Vagina (tissue), 2 donors: ENCODE measurements at regions not wholly inside any gene's neighbourhood (a gene's known extent, or its start where the extent isn't known, plus 50 kb on each side); places are given as distances from the start of the nearest gene placed in this dataset.

Source experiments
- DNase-seq, 2 donors: peaks; one replicate each; pipeline ENCODE4 v3.0.0-alpha.2; 2017; ENCODE audit errors: extremely low spot score in 2 of 2
- H3K27ac ChIP-seq: fragments of 200-600 bp; sonication (generic); one replicate; pipeline ENCODE4 v1.5.1; 2019
- H3K27me3 ChIP-seq: fragments of 200-600 bp; sonication (generic); one replicate; pipeline ENCODE4 v1.5.1; 2019
- H3K36me3 ChIP-seq, 2 donors: fragments of 200-600 bp; sonication (generic); one replicate each; pipeline ENCODE4 v1.5.1; 2017 to 2019
- H3K4me1 ChIP-seq: fragments of 200-600 bp; sonication (generic); one replicate; pipeline ENCODE4 v1.5.1; 2019
- H3K4me3 ChIP-seq, 2 donors: fragments of 200-600 bp; sonication (generic); 1 replicate in 1 of 2; 2 replicates in 1 of 2; pipeline ENCODE4 v1.5.1; 2016 to 2019
- H3K9me3 ChIP-seq: fragments of 200-600 bp; sonication (generic); one replicate; pipeline ENCODE4 v1.5.1; 2019
- CTCF ChIP-seq, 3 experiments: fragments of 450-650 bp in 2 of 3; fragments of 200-600 bp in 1 of 3; sonication (generic) in 1 of 3; IDR thresholded peaks; one replicate each; pipeline ENCODE4 v1.5.1; 2017 to 2019; ENCODE audit warnings: antibody characterized with exemption in 3 of 3, mild to moderate bottlenecking in 2 of 3, moderate library complexity in 2 of 3
- POLR2A ChIP-seq, 2 donors: fragments of 450-650 bp; IDR thresholded peaks; one replicate each; pipeline ENCODE4 v1.6.1; 2017; ENCODE audit warnings: antibody characterized with exemption in 2 of 2, mild to moderate bottlenecking in 2 of 2, moderate library complexity in 2 of 2
- POLR2AphosphoS5 ChIP-seq, 2 donors: sonication (generic); formaldehyde crosslinking; IDR thresholded peaks; one replicate each; pipeline ENCODE4 v1.9.0; 2017; ENCODE audit warnings: antibody characterized with exemption in 2 of 2, mild to moderate bottlenecking in 2 of 2, low read depth in 1 of 2; ENCODE audit not compliant: insufficient read depth in 1 of 2
- intact Hi-C: fragments of 100-400 bp; cut with DNase I; formaldehyde crosslinking; loops from one replicate; pipeline ENCODE4 v1.15.1; 2023

- no peaks in the 10 kb centered on the region for H3K27me3 ChIP-seq
- no peaks in the 10 kb centered on the region for H3K4me1 ChIP-seq
- intact Hi-C loops, result no loop called here
- no peak overlapping the region for H3K4me3 ChIP-seq
- H3K9me3 ChIP-seq, result no peaks in the 10 kb centered on the region
- no peak for DNase-seq
- H3K27ac ChIP-seq, result no peak overlapping the region
- no peak for TF ChIP-seq POLR2AphosphoS5 (IDR thresholded peaks at IDR 0.05; ENCODE audit: insufficient read depth in 1 of 2, low read depth in 1 of 2)
- no peak for TF ChIP-seq CTCF (IDR thresholded peaks at IDR 0.05)
- no peak for TF ChIP-seq POLR2A (IDR thresholded peaks at IDR 0.05)
- H3K36me3 ChIP-seq, result no peaks in the 10 kb centered on the region
Measured at GRCh38 chr18:29459972-29460371, 1283.0 kb upstream of the CDH2 start.

DNA sequence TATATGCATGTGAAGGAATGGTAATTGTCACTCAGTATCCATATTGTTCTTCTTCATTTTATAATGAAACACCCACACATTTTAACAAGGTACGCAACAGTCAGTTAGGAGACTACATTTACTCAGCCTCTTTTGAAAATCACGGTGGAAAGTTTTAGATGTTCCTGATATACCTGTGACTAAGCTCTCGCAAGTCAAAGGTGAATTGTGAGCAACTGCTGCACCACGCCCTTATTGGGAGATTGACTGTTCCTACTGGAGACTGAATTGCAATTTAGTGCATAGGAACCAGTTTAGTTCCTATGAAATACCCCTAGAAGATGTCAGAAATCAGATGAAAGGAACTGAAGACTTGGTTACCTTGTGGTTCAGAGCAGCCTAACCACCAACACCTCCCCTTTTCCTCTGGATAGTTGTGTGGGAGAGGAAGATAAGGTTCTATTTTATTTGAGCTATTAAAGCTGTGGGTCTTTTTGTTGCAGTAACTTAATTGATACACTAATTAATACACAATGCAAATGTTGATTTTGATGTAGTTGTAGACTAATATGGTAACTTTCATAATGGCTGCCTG, 1280.5 kb upstream of the CDH2 start:
- no peak overlapping the region for H3K27ac ChIP-seq
- DNase-seq, result no peak
- no peaks in the 10 kb centered on the region for H3K9me3 ChIP-seq
- intact Hi-C loops, result no loop called here
- no peak overlapping the region for H3K4me3 ChIP-seq
- H3K36me3 ChIP-seq, result no peaks in the 10 kb centered on the region
- H3K4me1 ChIP-seq, result no peaks in the 10 kb centered on the region
- TF ChIP-seq POLR2AphosphoS5 (IDR thresholded peaks at IDR 0.05; ENCODE audit: insufficient read depth in 1 of 2, low read depth in 1 of 2) (no peak), POLR2A (IDR thresholded peaks at IDR 0.05) (no peak), CTCF (IDR thresholded peaks at IDR 0.05) (no peak)
- no peaks in the 10 kb centered on the region for H3K27me3 ChIP-seq

- H3K4me1 ChIP-seq, result no peaks in the 10 kb centered on the region
- intact Hi-C loops, result no loop called here
- no peak for DNase-seq
- H3K4me3 ChIP-seq, result no peak overlapping the region
- H3K27ac ChIP-seq, result no peak overlapping the region
- no peaks in the 10 kb centered on the region for H3K27me3 ChIP-seq
- H3K9me3 ChIP-seq, result no peaks in the 10 kb centered on the region
- TF ChIP-seq POLR2A (IDR thresholded peaks at IDR 0.05) (no peak), CTCF (IDR thresholded peaks at IDR 0.05) (no peak), POLR2AphosphoS5 (IDR thresholded peaks at IDR 0.05; ENCODE audit: insufficient read depth in 1 of 2, low read depth in 1 of 2) (no peak)
- H3K36me3 ChIP-seq, result no peaks in the 10 kb centered on the region
Measured at GRCh38 chr18:29449424-29449823, 1272.5 kb upstream of the CDH2 start.

GRCh38 chr18:29439398-29439797, 1262.5 kb upstream of the CDH2 start:
- TF ChIP-seq CTCF (IDR thresholded peaks at IDR 0.05) (no peak), POLR2A (IDR thresholded peaks at IDR 0.05) (no peak), POLR2AphosphoS5 (IDR thresholded peaks at IDR 0.05; ENCODE audit: insufficient read depth in 1 of 2, low read depth in 1 of 2) (no peak)
- Histone ChIP-seq H3K4me1 (no peaks in the 10 kb centered on the region), H3K36me3 (no peaks in the 10 kb centered on the region), H3K4me3 (no peak overlapping the region), H3K9me3 (no peaks in the 10 kb centered on the region), H3K27ac (no peak overlapping the region), H3K27me3 (no peaks in the 10 kb centered on the region)
- intact Hi-C loops, result no loop called here
- DNase-seq, result no peak

DNA sequence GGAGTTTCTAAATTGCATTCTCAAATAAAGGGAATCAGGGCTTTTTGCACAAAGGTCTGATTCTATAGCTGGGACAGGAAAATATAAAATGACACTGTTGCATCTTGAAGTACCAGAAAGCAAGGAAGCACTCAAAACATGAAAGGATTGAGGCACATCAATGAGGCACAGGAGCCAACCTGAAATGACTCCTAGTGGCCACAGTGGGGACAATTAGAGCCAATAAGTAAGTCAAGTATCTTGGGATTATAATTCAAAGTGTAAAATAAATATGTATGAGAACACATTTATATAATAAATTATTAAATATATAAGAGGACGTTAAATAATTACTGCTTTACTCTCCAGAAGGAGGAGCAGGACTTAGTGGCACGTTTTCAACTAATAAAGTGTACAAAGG, 1259.5 kb upstream of the CDH2 start:
- no peak for TF ChIP-seq POLR2A (IDR thresholded peaks at IDR 0.05)
- TF ChIP-seq CTCF (IDR thresholded peaks at IDR 0.05), result no peak
- no peak for TF ChIP-seq POLR2AphosphoS5 (IDR thresholded peaks at IDR 0.05; ENCODE audit: insufficient read depth in 1 of 2, low read depth in 1 of 2)
- Histone ChIP-seq H3K9me3 (peaks cover 3% of the 10 kb centered on the region), H3K27me3 (no peaks in the 10 kb centered on the region), H3K4me3 (no peak overlapping the region), H3K36me3 (no peaks in the 10 kb centered on the region), H3K27ac (no peak overlapping the region), H3K4me1 (no peaks in the 10 kb centered on the region)
- no peak for DNase-seq
- intact Hi-C loops, result no loop called here
